IMR-90 (cell line): ENCODE measurements at regions not wholly inside any gene's neighbourhood (a gene's known extent, or its start where the extent isn't known, plus 50 kb on each side); places are given as distances from the start of the nearest gene placed in this dataset.

Source experiments
- ATAC-seq: fragments of 200-7000 bp; cut with Tn5 transposase; 2 replicates; pipeline ENCODE4 v1.9.1; 2020; ENCODE audit warnings: low read depth, mild to moderate bottlenecking, moderate library complexity
- BruUV-seq: library from RNA; stranded (reverse); fragments of 400-500 nt; replicated peaks from 2 replicates; lab custom pipeline; 2021; lab: Mats Ljungman, UMichigan
- CTCF ChIA-PET: fragments of 300-600 bp; formaldehyde crosslinking; extraction: SDS; loops from one replicate; lab custom pipeline; 2021; ENCODE audit warnings: antibody characterized with exemption; lab: Yijun Ruan, JAX
- POLR2A ChIA-PET: fragments of 300-600 bp; sonication (Branson Sonifier 250); formaldehyde crosslinking; loops from one replicate; lab custom pipeline; 2022; ENCODE audit warnings: antibody characterized with exemption; ENCODE audit not compliant: unreplicated experiment; lab: Charles Lee
- DNase-seq: peaks from one replicate; pipeline ENCODE4 v3.0.0; 2013
- H2AFZ ChIP-seq: replicated peaks from 2 replicates; pipeline ENCODE3; 2013; ENCODE audit warnings: low read length, mild to moderate bottlenecking; ENCODE audit not compliant: poor library complexity
- H2AK5ac ChIP-seq: 2 replicates; pipeline ENCODE4 v1.6.1; 2013; ENCODE audit warnings: low read depth, low read length, inconsistent platforms
- H2AK9ac ChIP-seq: replicated peaks from 2 replicates; pipeline ENCODE3; 2013; ENCODE audit warnings: mild to moderate bottlenecking, low read depth, low read length, moderate library complexity; ENCODE audit not compliant: poor library complexity
- H2BK120ac ChIP-seq: 2 replicates; pipeline ENCODE4 v1.6.1; 2013; ENCODE audit warnings: low read depth, low read length, inconsistent platforms
- H2BK15ac ChIP-seq: 3 replicates; pipeline ENCODE4 v1.6.1; 2013; ENCODE audit warnings: low read depth, low read length, inconsistent platforms
- H2BK20ac ChIP-seq: 2 replicates; pipeline ENCODE4 v1.6.1; 2013; ENCODE audit warnings: low read depth, mild to moderate bottlenecking, inconsistent platforms, low read length, moderate library complexity
- H2BK5ac ChIP-seq: 2 replicates; pipeline ENCODE4 v1.6.1; 2013; ENCODE audit warnings: mild to moderate bottlenecking, low read depth, low read length, inconsistent platforms; ENCODE audit not compliant: poor library complexity, severe bottlenecking
- H3K14ac ChIP-seq: replicated peaks from 2 replicates; pipeline ENCODE4 v1.6.1; 2013; ENCODE audit warnings: low read depth, low read length, inconsistent platforms
- H3K18ac ChIP-seq: 2 replicates; pipeline ENCODE4 v1.6.1; 2013; ENCODE audit warnings: low read depth, low read length, control low read depth
- H3K23ac ChIP-seq: 2 replicates; pipeline ENCODE4 v1.6.1; 2013; ENCODE audit warnings: low read depth, low read length, inconsistent platforms
- H3K27ac ChIP-seq: 2 replicates; pipeline ENCODE4 v1.5.1; 2013; ENCODE audit warnings: mild to moderate bottlenecking, control low read depth, low read length; ENCODE audit not compliant: insufficient read depth
- H3K27me3 ChIP-seq: 2 replicates; pipeline ENCODE4 v1.6.1; 2013; ENCODE audit warnings: low read length; ENCODE audit not compliant: control insufficient read depth, insufficient read depth
- H3K36me3 ChIP-seq: 2 replicates; pipeline ENCODE4 v1.6.1; 2013; ENCODE audit warnings: low read length, mixed read lengths; ENCODE audit not compliant: control insufficient read depth, insufficient read depth
- H3K4ac ChIP-seq: 2 replicates; pipeline ENCODE4 v1.6.1; 2013; ENCODE audit warnings: low read depth, low read length, inconsistent platforms
- H3K4me1 ChIP-seq: 2 replicates; pipeline ENCODE4 v1.6.1; 2013; ENCODE audit warnings: low read length, mixed read lengths; ENCODE audit not compliant: control insufficient read depth, insufficient read depth
- H3K4me2 ChIP-seq: 2 replicates; pipeline ENCODE4 v1.6.1; 2013; ENCODE audit warnings: low read depth, mild to moderate bottlenecking, control low read depth, low read length, moderate library complexity
- H3K4me3 ChIP-seq: 2 replicates; pipeline ENCODE4 v1.5.1; 2013; ENCODE audit warnings: low read depth, mild to moderate bottlenecking, control low read depth, low read length, moderate library complexity; ENCODE audit not compliant: insufficient read depth
- H3K56ac ChIP-seq: 2 replicates; pipeline ENCODE4 v1.6.1; 2013; ENCODE audit warnings: low read length, inconsistent platforms; ENCODE audit not compliant: insufficient read depth; ENCODE audit errors: extremely low read depth
- H3K79me1 ChIP-seq, 2 experiments: 2 replicates each; pipeline ENCODE4 v1.6.1; 2013; ENCODE audit warnings: low read length in 2 of 2, inconsistent platforms in 1 of 2, low read depth in 1 of 2
- H3K9ac ChIP-seq: 2 replicates; pipeline ENCODE4 v1.6.1; 2013; ENCODE audit warnings: low read depth, low read length, control low read depth
- H3K9me1 ChIP-seq: 2 replicates; pipeline ENCODE4 v1.6.1; 2013; ENCODE audit warnings: low read length, inconsistent platforms; ENCODE audit not compliant: insufficient read depth
- H3K9me3 ChIP-seq: 2 replicates; pipeline ENCODE4 v1.6.1; 2013; ENCODE audit warnings: low read length; ENCODE audit not compliant: control insufficient read depth, insufficient read depth
- H4K20me1 ChIP-seq: 2 replicates; pipeline ENCODE4 v1.6.1; 2013; ENCODE audit warnings: low read length, inconsistent platforms; ENCODE audit not compliant: insufficient read depth
- H4K5ac ChIP-seq: 2 replicates; pipeline ENCODE4 v1.6.1; 2013; ENCODE audit warnings: mild to moderate bottlenecking, low read depth, low read length, control low read depth
- H4K8ac ChIP-seq, 2 experiments: 2 replicates each; pipeline ENCODE4 v1.6.1; 2013; ENCODE audit warnings: low read depth in 2 of 2, low read length in 2 of 2, control low read depth in 1 of 2, inconsistent platforms in 1 of 2
- H4K91ac ChIP-seq: 2 replicates; pipeline ENCODE4 v1.6.1; 2013; ENCODE audit warnings: low read depth, low read length, inconsistent platforms; ENCODE audit not compliant: insufficient read depth
- BHLHE40 ChIP-seq: fragments of 150-350 bp; IDR thresholded peaks from 2 replicates; pipeline ENCODE4 v1.6.1; 2016; ENCODE audit warnings: mild to moderate bottlenecking, low read depth, low read length
- CEBPB ChIP-seq: IDR thresholded peaks from 2 replicates; pipeline ENCODE4 v1.6.1; 2012; ENCODE audit warnings: low read depth, low read length, improper control_type of control experiment
- CHD1 ChIP-seq: IDR thresholded peaks from 2 replicates; pipeline ENCODE4 v1.6.1; 2012; ENCODE audit warnings: low read depth, low read length, improper control_type of control experiment
- CTCF ChIP-seq: conservative IDR thresholded peaks from 2 replicates; pipeline ENCODE4 v1.5.1; 2012; ENCODE audit warnings: mild to moderate bottlenecking, low read depth, low read length, improper control_type of control experiment
- ELK1 ChIP-seq: fragments of 150-350 bp; IDR thresholded peaks from 2 replicates; pipeline ENCODE4 v1.6.1; 2016; ENCODE audit warnings: low read depth, mild to moderate bottlenecking, low read length, moderate library complexity, borderline replicate concordance
- FOS ChIP-seq: fragments of 150-350 bp; IDR thresholded peaks from 2 replicates; pipeline ENCODE4 v1.6.1; 2016; ENCODE audit warnings: low read depth, low read length
- MAFK ChIP-seq: IDR thresholded peaks from 2 replicates; pipeline ENCODE4 v1.6.1; 2012; ENCODE audit warnings: low read depth, low read length, improper control_type of control experiment
- MAZ ChIP-seq: IDR thresholded peaks from 2 replicates; pipeline ENCODE4 v1.6.1; 2012; ENCODE audit warnings: low read depth, mild to moderate bottlenecking, low read length, improper control_type of control experiment, moderate library complexity, borderline replicate concordance
- MXI1 ChIP-seq: IDR thresholded peaks from 2 replicates; pipeline ENCODE4 v1.6.1; 2012; ENCODE audit warnings: low read depth, mild to moderate bottlenecking, low read length, moderate library complexity, borderline replicate concordance
- NFE2L2 ChIP-seq: fragments of 150-350 bp; IDR thresholded peaks from 2 replicates; pipeline ENCODE4 v1.6.1; 2016; ENCODE audit warnings: low read depth, mild to moderate bottlenecking, low read length
- POLR2A ChIP-seq: IDR thresholded peaks from 2 replicates; pipeline ENCODE4 v1.6.1; 2012; ENCODE audit warnings: mild to moderate bottlenecking, low read depth, low read length
- RAD21 ChIP-seq: IDR thresholded peaks from 2 replicates; pipeline ENCODE4 v1.6.1; 2012; ENCODE audit warnings: low read length, improper control_type of control experiment
- RCOR1 ChIP-seq: IDR thresholded peaks from 2 replicates; pipeline ENCODE4 v1.6.1; 2012; ENCODE audit warnings: mild to moderate bottlenecking, low read length, improper control_type of control experiment; ENCODE audit not compliant: insufficient replicate concordance
- RFX5 ChIP-seq: IDR thresholded peaks from 2 replicates; pipeline ENCODE4 v1.8.0; 2012; ENCODE audit warnings: low read depth, mild to moderate bottlenecking, low read length, moderate library complexity
- SMC3 ChIP-seq: fragments of 150-350 bp; IDR thresholded peaks from 2 replicates; pipeline ENCODE4 v1.6.1; 2016; ENCODE audit warnings: low read depth, mild to moderate bottlenecking, antibody characterized with exemption, low read length, moderate library complexity
- USF2 ChIP-seq: fragments of 150-350 bp; IDR thresholded peaks from 2 replicates; pipeline ENCODE4 v1.6.1; 2017; ENCODE audit warnings: mild to moderate bottlenecking, antibody characterized with exemption, low read length, low read depth
- WGBS, 2 experiments: methylation state at CpG; one replicate each; pipeline versions ENCODE4 v1.1.5 to v1.1.7; 2013; ENCODE audit warnings: missing lambda C conversion rate in 2 of 2; ENCODE audit not compliant: insufficient read length in 1 of 2; ENCODE audit errors: extremely low coverage in 2 of 2; 5-methylcytosine and 5-hydroxymethylcytosine counted together
- dilution Hi-C: fragments of 300-500 bp; cut with HindIII; formaldehyde crosslinking; loops from one replicate; pipeline ENCODE4 v1.14.3; 2018; ENCODE audit warnings: low sequenced_read_pairs; ENCODE audit not compliant: unreplicated experiment
- in situ Hi-C: fragments of 300-500 bp; cut with MboI; formaldehyde crosslinking; loops from 3 replicates; pipeline ENCODE4 v1.14.3; 2019; ENCODE audit warnings: low sequenced_read_pairs, inconsistent platforms, mixed read lengths
- intact Hi-C: fragments of 100-400 bp; cut with micrococcal nuclease; formaldehyde crosslinking; loops from 2 replicates; pipeline ENCODE4 v1.10.0; 2022

GRCh38 chr5:130724658-130725057 is 440.4 kb downstream of the HINT1 start:
- H2AK5ac ChIP-seq, result no peak overlapping the region
- H2BK5ac ChIP-seq, result no peak overlapping the region
- no peak overlapping the region for H3K4ac ChIP-seq
- no peak overlapping the region for H2BK20ac ChIP-seq
- dilution Hi-C loops, result no loop called here
- no peak overlapping the region for H4K8ac ChIP-seq
- no peaks in the 10 kb centered on the region for H4K20me1 ChIP-seq
- ChIA-PET POLR2A (no interaction called here), CTCF (no interaction called here)
- H3K9ac ChIP-seq, result no peak overlapping the region
- no peak for ATAC-seq
- no peaks in the 10 kb centered on the region for H3K27me3 ChIP-seq
- H3K4me3 ChIP-seq, result no peak overlapping the region
- no TSS peak for BruUV-seq
- no peak overlapping the region for H3K14ac ChIP-seq
- H3K79me1 ChIP-seq, result no peaks in the 10 kb centered on the region
- no peaks in the 10 kb centered on the region for H3K9me1 ChIP-seq
- H2BK15ac ChIP-seq, result no peak overlapping the region
- no peak for DNase-seq
- H2BK120ac ChIP-seq, result no peak overlapping the region
- H3K9me3 ChIP-seq, result peaks cover 7% of the 10 kb centered on the region
- H3K4me1 ChIP-seq, result no peaks in the 10 kb centered on the region
- intact Hi-C loops, result no loop called here
- H3K36me3 ChIP-seq, result no peaks in the 10 kb centered on the region
- H4K5ac ChIP-seq, result no peak overlapping the region
- in situ Hi-C loops, result no loop called here
- H3K23ac ChIP-seq, result no peak overlapping the region
- WGBS, 2 experiments, result no CpG with 5 or more reads among the region's 5 CpGs
- TF ChIP-seq FOS (no peak), MXI1 (no peak), USF2 (no peak), CHD1 (no peak), SMC3 (no peak), RFX5 (no peak), MAZ (no peak), BHLHE40 (no peak), NFE2L2 (no peak), CTCF (no peak), POLR2A (no peak), MAFK (no peak), RAD21 (no peak), CEBPB (no peak), ELK1 (no peak), RCOR1 (no peak)
- no peak overlapping the region for H2AFZ ChIP-seq
- H3K56ac ChIP-seq, result no peak overlapping the region
- H3K18ac ChIP-seq, result no peak overlapping the region
- H3K27ac ChIP-seq, result no peak overlapping the region
- H2AK9ac ChIP-seq, result no peak overlapping the region
- no peak overlapping the region for H3K4me2 ChIP-seq
- H4K91ac ChIP-seq, result no peak overlapping the region
